ENCODE measurements at regions not wholly inside any gene's neighbourhood (a gene's known extent, or its start where the extent isn't known, plus 50 kb on each side); places are given as distances from the start of the nearest gene placed in this dataset.

- no peak for TF ChIP-seq CTCF (IDR thresholded peaks at IDR 0.05; ENCODE audit: insufficient read depth, low read length, poor library complexity, severe bottlenecking)
- no peak for TF ChIP-seq EZH2phosphoT487 (conservative IDR thresholded peaks at IDR 0.05; ENCODE audit: low read length)
Observed at GRCh38 chr10:28090506-28090905, 91.6 kb upstream of the ODAD2 start.
